ENCODE measurements at regions not wholly inside any gene's neighbourhood (a gene's known extent, or its start where the extent isn't known, plus 50 kb on each side); places are given as distances from the start of the nearest gene placed in this dataset.
A peak's percentile ranks its signal among the peaks of the same experiment; 100 is the strongest.

DNA sequence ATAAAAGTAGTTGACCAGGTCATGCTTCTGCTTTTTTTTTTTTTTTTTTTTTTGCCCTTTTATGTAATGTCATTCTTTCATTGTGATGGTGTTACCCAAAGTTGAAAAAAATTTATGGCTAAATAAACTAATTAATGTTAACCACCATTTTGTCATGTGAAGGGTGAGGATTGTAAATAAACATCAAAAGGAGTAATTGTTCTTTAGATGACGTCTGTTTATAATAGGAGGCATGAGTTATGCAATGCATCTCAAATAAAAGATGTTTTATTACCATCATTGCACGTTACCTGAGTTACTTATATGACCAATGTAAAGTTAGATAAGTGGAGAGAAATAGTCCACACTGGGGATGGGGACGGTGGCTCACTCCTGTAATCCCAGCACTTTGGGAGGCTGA lies 349.9 kb upstream of the PDE3A start (continued):
- TF ChIP-seq, protein P1, sequence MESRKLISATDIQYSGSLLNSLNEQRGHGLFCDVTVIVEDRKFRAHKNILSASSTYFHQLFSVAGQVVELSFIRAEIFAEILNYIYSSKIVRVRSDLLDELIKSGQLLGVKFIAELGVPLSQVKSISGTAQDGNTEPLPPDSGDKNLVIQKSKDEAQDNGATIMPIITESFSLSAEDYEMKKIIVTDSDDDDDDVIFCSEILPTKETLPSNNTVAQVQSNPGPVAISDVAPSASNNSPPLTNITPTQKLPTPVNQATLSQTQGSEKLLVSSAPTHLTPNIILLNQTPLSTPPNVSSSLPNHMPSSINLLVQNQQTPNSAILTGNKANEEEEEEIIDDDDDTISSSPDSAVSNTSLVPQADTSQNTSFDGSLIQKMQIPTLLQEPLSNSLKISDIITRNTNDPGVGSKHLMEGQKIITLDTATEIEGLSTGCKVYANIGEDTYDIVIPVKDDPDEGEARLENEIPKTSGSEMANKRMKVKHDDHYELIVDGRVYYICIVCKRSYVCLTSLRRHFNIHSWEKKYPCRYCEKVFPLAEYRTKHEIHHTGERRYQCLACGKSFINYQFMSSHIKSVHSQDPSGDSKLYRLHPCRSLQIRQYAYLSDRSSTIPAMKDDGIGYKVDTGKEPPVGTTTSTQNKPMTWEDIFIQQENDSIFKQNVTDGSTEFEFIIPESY (IDR thresholded peaks at IDR 0.05) = no peak
- TF ChIP-seq, protein P2, sequence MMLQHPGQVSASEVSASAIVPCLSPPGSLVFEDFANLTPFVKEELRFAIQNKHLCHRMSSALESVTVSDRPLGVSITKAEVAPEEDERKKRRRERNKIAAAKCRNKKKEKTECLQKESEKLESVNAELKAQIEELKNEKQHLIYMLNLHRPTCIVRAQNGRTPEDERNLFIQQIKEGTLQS (IDR thresholded peaks at IDR 0.05) = no peak
- TF ChIP-seq, protein P3, sequence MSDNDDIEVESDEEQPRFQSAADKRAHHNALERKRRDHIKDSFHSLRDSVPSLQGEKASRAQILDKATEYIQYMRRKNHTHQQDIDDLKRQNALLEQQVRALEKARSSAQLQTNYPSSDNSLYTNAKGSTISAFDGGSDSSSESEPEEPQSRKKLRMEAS (IDR thresholded peaks at IDR 0.05) = no peak

DNA sequence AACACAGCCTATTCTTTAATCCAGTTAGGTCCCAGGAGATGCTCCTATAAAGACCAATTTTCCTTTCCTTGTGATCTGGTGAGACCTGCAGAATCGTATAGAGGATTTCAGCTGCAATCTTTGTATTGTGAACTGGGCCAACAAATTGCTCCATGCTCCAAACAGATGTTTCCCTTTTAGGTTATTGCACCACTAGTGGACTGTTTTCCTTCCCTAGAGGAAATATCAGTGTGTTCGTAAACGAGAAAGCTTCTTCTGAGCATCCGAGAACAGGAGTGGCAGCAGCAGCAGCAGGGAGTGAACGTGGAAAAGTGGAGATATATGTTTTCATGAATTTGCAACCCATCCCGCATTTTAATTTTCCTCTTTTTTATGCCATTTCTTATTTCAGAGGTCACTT lies 344.1 kb upstream of the PDE3A start:
- H3K4me3 ChIP-seq (ENCODE audit: low read depth in 1 of 3, low read length in 3 of 3) = no peak overlapping the region
- no peak for DNase-seq (ENCODE audit: low spot score)
- no peak overlapping the region for H3K27ac ChIP-seq (ENCODE audit: low read depth in 1 of 2, low read length in 2 of 2)
- H3K27me3 ChIP-seq (ENCODE audit: control insufficient read depth in 4 of 4, insufficient read depth in 4 of 4, low read length in 3 of 4) = no peaks in the 10 kb centered on the region
- H3K36me3 ChIP-seq (ENCODE audit: control insufficient read depth in 4 of 4, insufficient read depth in 3 of 4, low read depth in 1 of 4, low read length in 3 of 4) = no peaks in the 10 kb centered on the region
- no peak overlapping the region for H3K9ac ChIP-seq (ENCODE audit: low read depth in 1 of 2, low read length in 2 of 2)
- no peaks in the 10 kb centered on the region for H3K9me3 ChIP-seq (ENCODE audit: control insufficient read depth in 4 of 4, low read length in 3 of 4)
- H3K4me1 ChIP-seq (ENCODE audit: control insufficient read depth in 4 of 4, insufficient read depth in 4 of 4, low read length in 3 of 4) = no peaks in the 10 kb centered on the region
- 72% methylated on average over 6 of the region's 6 CpGs for WGBS
- no peak for TF ChIP-seq RXRA (IDR thresholded peaks at IDR 0.05)
- TF ChIP-seq, protein P1 (IDR thresholded peaks at IDR 0.05) = no peak
- no peak for TF ChIP-seq YY1 (IDR thresholded peaks at IDR 0.05)
- TF ChIP-seq RAD21 (IDR thresholded peaks at IDR 0.05) = peak in 1 of 2 donors; percentile 13

DNA sequence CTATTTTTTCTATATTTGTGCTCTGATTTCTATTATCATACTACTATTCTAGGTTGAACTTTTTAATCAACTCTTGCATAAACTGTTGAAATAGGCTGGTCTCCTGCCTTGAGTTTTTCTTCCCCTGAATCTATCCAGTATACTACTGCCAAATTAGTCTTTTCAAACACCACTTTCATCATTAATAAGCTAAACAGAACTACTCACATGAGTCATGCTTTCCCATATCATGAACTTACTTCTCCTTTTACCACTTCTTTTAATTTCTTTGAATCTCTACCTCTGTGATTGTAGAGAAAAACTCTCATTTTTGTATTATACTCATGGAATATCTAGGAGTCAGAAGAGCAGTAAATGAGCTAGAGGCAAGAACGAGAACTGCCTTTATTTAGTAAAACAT lies 340.3 kb upstream of the PDE3A start:
- WGBS = 90% methylated on average over 1 of the region's 1 CpG
- no peaks in the 10 kb centered on the region for H3K4me1 ChIP-seq (ENCODE audit: control insufficient read depth in 4 of 4, insufficient read depth in 4 of 4, low read length in 3 of 4)
- no peaks in the 10 kb centered on the region for H3K36me3 ChIP-seq (ENCODE audit: control insufficient read depth in 4 of 4, insufficient read depth in 3 of 4, low read depth in 1 of 4, low read length in 3 of 4)
- no peak for DNase-seq (ENCODE audit: low spot score)
- H3K27ac ChIP-seq (ENCODE audit: low read depth in 1 of 2, low read length in 2 of 2) = no peak overlapping the region
- TF ChIP-seq, protein P3 (IDR thresholded peaks at IDR 0.05) = no peak
- TF ChIP-seq EGR1 (IDR thresholded peaks at IDR 0.05; ENCODE audit: low read depth in 2 of 2) (no peak), HNF4G (IDR thresholded peaks at IDR 0.05) (no peak), JUND (IDR thresholded peaks at IDR 0.05) (no peak)
- TF ChIP-seq, protein P4, sequence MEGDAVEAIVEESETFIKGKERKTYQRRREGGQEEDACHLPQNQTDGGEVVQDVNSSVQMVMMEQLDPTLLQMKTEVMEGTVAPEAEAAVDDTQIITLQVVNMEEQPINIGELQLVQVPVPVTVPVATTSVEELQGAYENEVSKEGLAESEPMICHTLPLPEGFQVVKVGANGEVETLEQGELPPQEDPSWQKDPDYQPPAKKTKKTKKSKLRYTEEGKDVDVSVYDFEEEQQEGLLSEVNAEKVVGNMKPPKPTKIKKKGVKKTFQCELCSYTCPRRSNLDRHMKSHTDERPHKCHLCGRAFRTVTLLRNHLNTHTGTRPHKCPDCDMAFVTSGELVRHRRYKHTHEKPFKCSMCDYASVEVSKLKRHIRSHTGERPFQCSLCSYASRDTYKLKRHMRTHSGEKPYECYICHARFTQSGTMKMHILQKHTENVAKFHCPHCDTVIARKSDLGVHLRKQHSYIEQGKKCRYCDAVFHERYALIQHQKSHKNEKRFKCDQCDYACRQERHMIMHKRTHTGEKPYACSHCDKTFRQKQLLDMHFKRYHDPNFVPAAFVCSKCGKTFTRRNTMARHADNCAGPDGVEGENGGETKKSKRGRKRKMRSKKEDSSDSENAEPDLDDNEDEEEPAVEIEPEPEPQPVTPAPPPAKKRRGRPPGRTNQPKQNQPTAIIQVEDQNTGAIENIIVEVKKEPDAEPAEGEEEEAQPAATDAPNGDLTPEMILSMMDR (IDR thresholded peaks at IDR 0.05; ENCODE audit: low read depth, low read length, missing input control) = no peak
- no peaks in the 10 kb centered on the region for H3K27me3 ChIP-seq (ENCODE audit: control insufficient read depth in 4 of 4, insufficient read depth in 4 of 4, low read length in 3 of 4)
- no peak overlapping the region for H3K4me3 ChIP-seq (ENCODE audit: low read depth in 1 of 3, low read length in 3 of 3)
- H3K9me3 ChIP-seq (ENCODE audit: control insufficient read depth in 4 of 4, low read length in 3 of 4) = no peaks in the 10 kb centered on the region
- no peak overlapping the region for H3K9ac ChIP-seq (ENCODE audit: low read depth in 1 of 2, low read length in 2 of 2)
